SU-DHL-6 (cell line): ENCODE measurements at regions not wholly inside any gene's neighbourhood (a gene's known extent, or its start where the extent isn't known, plus 50 kb on each side); places are given as distances from the start of the nearest gene placed in this dataset.

Experiments
- EZH2phosphoT487 ChIP-seq: fragments of 200-600 bp; sonication (generic), shearing (Covaris generic); conservative IDR thresholded peaks from 2 replicates; pipeline ENCODE4 v1.6.1; 2018; ENCODE audit warnings: mild to moderate bottlenecking, antibody characterized with exemption, low read length, moderate library complexity, mixed read lengths
- TF ChIP-seq, protein P1 (sequence below): fragments of 200-600 bp; sonication (generic); IDR thresholded peaks from one replicate; pipeline ENCODE4 v1.5.1; 2017; ENCODE audit warnings: antibody characterized with exemption, mild to moderate bottlenecking, low read length, moderate library complexity; ENCODE audit not compliant: insufficient read depth, poor library complexity, severe bottlenecking

DNA sequence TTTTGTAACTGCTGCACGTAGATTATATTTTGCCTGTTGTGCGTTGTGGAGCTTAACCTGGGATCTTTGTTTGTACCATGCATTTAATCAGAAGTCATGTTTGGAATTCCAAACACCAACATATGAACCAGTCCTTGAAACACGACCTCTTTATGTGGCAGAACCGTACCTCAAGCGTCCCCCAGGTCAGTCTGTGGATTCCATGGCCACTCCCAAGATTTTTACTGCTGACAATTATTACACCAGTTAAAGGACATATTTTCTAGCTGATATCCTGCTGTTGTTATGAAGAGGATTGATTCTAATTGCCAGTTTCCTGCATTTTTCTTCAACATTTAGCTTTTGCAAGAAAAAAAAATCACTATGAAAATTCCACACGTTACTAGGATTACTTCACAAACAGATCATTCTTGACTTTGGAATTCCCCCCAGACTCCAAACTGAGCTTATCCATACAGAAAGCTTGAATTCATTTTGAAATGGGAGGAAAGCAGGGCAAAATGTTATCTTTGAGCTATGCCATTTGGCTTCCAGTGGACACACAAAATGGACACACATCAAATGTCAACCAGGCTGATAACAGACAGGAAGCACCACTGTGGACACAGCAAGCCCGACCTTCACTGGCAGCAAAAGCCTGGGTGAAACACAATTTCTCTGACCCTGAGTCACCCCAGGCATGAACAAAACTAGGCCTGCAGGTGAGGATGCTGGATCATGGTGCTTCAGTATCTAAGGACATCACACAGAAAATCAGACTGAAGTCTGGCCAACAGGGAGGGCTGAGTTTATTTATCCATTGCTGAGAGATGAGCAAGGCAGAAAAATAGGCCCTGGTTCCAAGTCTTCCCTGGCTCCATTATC lies 542.9 kb upstream of the JAG1 start:
- TF ChIP-seq, protein P1, sequence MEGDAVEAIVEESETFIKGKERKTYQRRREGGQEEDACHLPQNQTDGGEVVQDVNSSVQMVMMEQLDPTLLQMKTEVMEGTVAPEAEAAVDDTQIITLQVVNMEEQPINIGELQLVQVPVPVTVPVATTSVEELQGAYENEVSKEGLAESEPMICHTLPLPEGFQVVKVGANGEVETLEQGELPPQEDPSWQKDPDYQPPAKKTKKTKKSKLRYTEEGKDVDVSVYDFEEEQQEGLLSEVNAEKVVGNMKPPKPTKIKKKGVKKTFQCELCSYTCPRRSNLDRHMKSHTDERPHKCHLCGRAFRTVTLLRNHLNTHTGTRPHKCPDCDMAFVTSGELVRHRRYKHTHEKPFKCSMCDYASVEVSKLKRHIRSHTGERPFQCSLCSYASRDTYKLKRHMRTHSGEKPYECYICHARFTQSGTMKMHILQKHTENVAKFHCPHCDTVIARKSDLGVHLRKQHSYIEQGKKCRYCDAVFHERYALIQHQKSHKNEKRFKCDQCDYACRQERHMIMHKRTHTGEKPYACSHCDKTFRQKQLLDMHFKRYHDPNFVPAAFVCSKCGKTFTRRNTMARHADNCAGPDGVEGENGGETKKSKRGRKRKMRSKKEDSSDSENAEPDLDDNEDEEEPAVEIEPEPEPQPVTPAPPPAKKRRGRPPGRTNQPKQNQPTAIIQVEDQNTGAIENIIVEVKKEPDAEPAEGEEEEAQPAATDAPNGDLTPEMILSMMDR = no peak
- no peak for TF ChIP-seq EZH2phosphoT487
